Urinary bladder (tissue), 3 donors: ENCODE measurements at regions not wholly inside any gene's neighbourhood (a gene's known extent, or its start where the extent isn't known, plus 50 kb on each side); places are given as distances from the start of the nearest gene placed in this dataset.

Experiments
- DNase-seq: peaks from one replicate; pipeline ENCODE4 v3.0.0-alpha.2; 2015; ENCODE audit errors: extremely low spot score
- H3K27ac ChIP-seq: one replicate; pipeline ENCODE4 v1.5.1; 2013; ENCODE audit warnings: low read depth, mild to moderate bottlenecking, moderate library complexity
- H3K36me3 ChIP-seq: one replicate; pipeline ENCODE4 v1.6.1; 2013; ENCODE audit warnings: mild to moderate bottlenecking, moderate library complexity; ENCODE audit not compliant: insufficient read depth
- H3K4me1 ChIP-seq: one replicate; pipeline ENCODE4 v1.6.1; 2013; ENCODE audit warnings: mild to moderate bottlenecking, moderate library complexity; ENCODE audit not compliant: insufficient read depth
- H3K4me3 ChIP-seq: one replicate; pipeline ENCODE4 v1.5.1; 2013; ENCODE audit warnings: low read depth, low read length
- WGBS: extraction: QIAGEN DNeasy Blood & Tissue Kit; methylation state at CpG from one replicate; pipeline ENCODE4 v1.1.7; 2013; 5-methylcytosine and 5-hydroxymethylcytosine counted together
- donor health status: healthy with polysubstance abuse.
- donor health status: healthy.

DNA sequence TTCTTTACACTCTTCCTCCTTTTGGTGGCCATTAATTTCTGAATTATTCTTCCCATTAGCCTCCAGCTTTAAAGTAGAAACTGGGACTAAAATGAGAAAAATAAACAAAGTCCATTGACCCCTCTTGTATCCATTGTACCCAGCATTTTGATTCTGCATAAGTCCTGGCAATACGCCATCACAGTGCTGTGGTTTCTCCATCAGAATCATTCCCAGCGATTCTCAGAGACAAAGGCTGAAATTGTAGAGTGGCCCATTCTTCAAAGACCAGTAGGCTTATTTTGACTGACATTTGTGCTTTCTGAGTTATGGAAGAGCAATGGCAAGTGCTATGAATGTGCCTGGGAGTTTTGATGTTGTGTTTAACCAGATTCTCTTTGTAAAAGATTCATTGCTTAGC is 199.3 kb upstream of the GALNT5 start:
- DNase-seq = no peak
- no peak overlapping the region for H3K4me3 ChIP-seq
- 91% methylated on average over 2 of the region's 2 CpGs for WGBS
- no peak overlapping the region for H3K27ac ChIP-seq
- no peaks in the 10 kb centered on the region for H3K4me1 ChIP-seq
- H3K36me3 ChIP-seq = no peaks in the 10 kb centered on the region

DNA sequence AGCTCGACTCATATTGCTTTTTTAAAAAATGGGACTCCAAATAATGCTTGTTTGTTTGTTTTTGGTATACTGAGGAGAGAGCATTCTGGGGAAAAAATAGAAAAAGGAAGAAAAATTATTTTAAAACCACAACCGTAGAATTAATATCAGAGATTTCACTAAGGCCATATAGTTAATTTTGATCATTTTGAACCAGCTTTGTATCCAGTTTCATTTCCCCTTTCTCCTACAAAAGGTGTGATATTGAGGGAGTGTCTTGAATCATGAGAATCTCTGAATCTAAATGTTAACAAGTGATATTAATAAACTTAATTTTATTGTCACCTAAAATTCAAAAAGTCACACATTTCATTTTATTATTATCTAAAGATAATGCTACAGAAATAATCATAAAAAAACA is 198.5 kb upstream of the GALNT5 start:
- Histone ChIP-seq H3K27ac (no peak overlapping the region), H3K4me3 (no peak overlapping the region), H3K36me3 (no peaks in the 10 kb centered on the region), H3K4me1 (no peaks in the 10 kb centered on the region)
- no peak for DNase-seq
- 87% methylated on average over 2 of the region's 2 CpGs for WGBS

GRCh38 chr2:157061799-157062198 is 195.7 kb upstream of the GALNT5 start:
- no peak overlapping the region for H3K27ac ChIP-seq
- no peaks in the 10 kb centered on the region for H3K4me1 ChIP-seq
- DNase-seq = no peak
- WGBS = 65% methylated on average over 2 of the region's 2 CpGs
- no peak overlapping the region for H3K4me3 ChIP-seq
- no peaks in the 10 kb centered on the region for H3K36me3 ChIP-seq

DNA sequence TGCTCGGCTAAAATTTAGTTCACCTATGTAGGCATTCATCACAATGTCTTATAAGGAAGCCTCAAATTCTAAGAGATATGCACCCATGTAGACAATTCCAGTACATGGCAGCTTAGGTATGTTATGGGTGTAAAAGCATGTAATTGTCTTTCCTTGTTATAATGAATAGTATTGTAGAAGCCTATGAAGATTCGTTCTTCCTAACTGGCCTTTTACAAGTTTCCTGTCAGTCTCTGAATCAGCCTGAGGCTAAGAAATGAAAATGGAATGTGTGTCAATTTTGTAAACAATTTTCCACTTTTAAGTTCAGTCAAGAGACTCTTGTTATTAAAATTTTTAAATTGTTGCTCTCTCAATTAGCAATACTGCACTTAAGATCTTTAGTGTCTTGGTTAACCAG is 189.9 kb upstream of the GALNT5 start:
- 60% methylated on average over 2 of the region's 2 CpGs for WGBS
- no peak for DNase-seq
- no peaks in the 10 kb centered on the region for H3K36me3 ChIP-seq
- no peak overlapping the region for H3K27ac ChIP-seq
- no peaks in the 10 kb centered on the region for H3K4me1 ChIP-seq
- no peak overlapping the region for H3K4me3 ChIP-seq

- H3K4me1 ChIP-seq = no peaks in the 10 kb centered on the region
- H3K27ac ChIP-seq = no peak overlapping the region
- no peak overlapping the region for H3K4me3 ChIP-seq
- H3K36me3 ChIP-seq = no peaks in the 10 kb centered on the region
- no peak for DNase-seq
- WGBS = 75% methylated on average over 1 of the region's 1 CpG
Measured at GRCh38 chr2:157068237-157068636, 189.3 kb upstream of the GALNT5 start.

DNA sequence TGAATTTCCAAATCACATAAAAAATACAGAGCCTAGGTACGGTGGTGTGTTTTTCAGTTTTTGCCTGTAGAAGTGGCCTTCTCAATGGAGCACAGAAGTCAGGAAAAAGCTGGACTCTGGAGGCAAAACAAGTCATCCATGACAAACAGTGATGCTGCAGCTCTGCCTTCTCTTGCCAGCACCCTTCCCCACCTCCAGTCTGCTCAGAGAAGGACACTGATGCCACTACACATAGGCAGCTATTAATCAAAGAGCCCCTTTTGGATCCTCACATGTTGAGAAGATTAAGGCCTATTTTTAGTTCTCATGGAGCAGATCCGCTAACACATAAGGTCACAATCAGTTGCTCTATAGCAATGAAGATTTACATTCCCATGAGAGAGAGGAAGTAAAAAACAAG is 181.6 kb upstream of the GALNT5 start:
- Histone ChIP-seq H3K4me3 (no peak overlapping the region), H3K36me3 (no peaks in the 10 kb centered on the region), H3K27ac (no peak overlapping the region), H3K4me1 (no peaks in the 10 kb centered on the region)
- no peak for DNase-seq
- WGBS = 68% methylated on average over 2 of the region's 2 CpGs

GRCh38 chr2:157076526-157077161 is 180.9 kb upstream of the GALNT5 start:
- Histone ChIP-seq H3K27ac (no peak overlapping the region), H3K36me3 (no peaks in the 10 kb centered on the region), H3K4me3 (no peak overlapping the region), H3K4me1 (no peaks in the 10 kb centered on the region)
- no peak for DNase-seq
- 74% methylated on average over 3 of the region's 3 CpGs for WGBS

DNA sequence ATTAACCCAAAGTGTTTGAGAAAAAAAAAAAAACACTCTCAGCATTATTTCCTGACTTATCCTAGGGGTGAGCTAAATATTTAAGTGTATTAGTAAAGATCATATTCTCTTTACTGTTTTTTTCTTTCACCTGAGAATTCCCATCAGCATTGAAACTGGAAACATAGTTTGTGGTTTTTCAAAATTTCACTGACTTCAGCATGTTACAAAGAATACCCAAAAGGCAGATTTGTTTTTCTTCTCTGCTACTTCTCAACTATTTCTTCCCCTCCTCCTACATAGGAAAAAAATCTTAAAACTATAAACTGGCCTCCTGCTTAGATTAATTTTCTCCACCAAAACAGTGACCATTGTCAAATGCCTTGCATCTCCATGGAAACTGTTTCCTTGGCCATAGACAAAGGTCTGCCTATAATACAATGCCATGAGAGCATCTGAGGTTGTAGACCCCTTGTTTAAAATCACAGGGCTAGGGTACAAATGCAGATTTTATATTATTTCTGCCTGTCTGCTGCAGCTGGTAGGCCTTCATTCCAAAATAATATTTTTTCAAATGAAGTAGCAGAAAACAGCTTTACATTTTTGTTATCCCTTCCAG is 179.7 kb upstream of the GALNT5 start:
- no peak for DNase-seq
- Histone ChIP-seq H3K36me3 (no peaks in the 10 kb centered on the region), H3K4me3 (no peak overlapping the region), H3K4me1 (no peaks in the 10 kb centered on the region), H3K27ac (no peak overlapping the region)

- Histone ChIP-seq H3K36me3 (no peaks in the 10 kb centered on the region), H3K4me1 (no peaks in the 10 kb centered on the region), H3K4me3 (no peak overlapping the region), H3K27ac (no peak overlapping the region)
- DNase-seq = no peak
Measured at GRCh38 chr2:157082950-157083349, 174.6 kb upstream of the GALNT5 start.

GRCh38 chr2:157085522-157085921 is 172.0 kb upstream of the GALNT5 start:
- H3K4me1 ChIP-seq = no peaks in the 10 kb centered on the region
- 82% methylated on average over 1 of the region's 1 CpG for WGBS
- H3K36me3 ChIP-seq = no peaks in the 10 kb centered on the region
- no peak for DNase-seq
- no peak overlapping the region for H3K27ac ChIP-seq
- H3K4me3 ChIP-seq = no peak overlapping the region

DNA sequence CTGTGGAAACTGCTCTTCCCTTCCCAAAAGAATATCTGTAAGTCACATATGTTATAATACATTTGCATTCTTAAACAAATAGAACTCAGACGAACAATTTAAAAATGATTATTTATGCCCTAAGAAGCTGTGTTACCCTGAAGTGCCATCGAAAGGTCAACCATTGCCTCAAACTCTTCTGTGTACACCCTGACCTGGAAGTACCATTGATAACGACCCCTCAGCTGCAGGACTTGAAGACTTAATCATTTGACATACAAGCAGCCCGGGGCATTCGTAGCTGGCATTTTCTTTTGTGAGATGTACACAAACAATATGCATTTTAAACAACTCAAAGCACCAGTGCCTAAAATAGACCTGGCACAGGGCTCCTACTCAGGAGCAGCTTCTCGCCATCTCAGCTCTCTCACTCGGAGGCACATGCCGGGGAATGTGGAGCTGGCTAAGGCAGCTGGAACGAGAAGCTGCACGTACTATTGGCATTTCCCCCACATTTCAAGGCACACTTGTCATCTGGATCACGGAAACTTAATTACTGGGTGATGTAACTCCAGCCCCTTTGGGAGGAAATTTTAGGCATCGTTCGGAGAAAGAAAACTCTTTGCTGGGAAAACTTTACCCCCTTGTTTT is 170.0 kb upstream of the GALNT5 start:
- WGBS = 67% methylated on average over 13 of the region's 13 CpGs
- Histone ChIP-seq H3K4me1 (no peaks in the 10 kb centered on the region), H3K36me3 (no peaks in the 10 kb centered on the region), H3K27ac (no peak overlapping the region), H3K4me3 (no peak overlapping the region)
- no peak for DNase-seq

DNA sequence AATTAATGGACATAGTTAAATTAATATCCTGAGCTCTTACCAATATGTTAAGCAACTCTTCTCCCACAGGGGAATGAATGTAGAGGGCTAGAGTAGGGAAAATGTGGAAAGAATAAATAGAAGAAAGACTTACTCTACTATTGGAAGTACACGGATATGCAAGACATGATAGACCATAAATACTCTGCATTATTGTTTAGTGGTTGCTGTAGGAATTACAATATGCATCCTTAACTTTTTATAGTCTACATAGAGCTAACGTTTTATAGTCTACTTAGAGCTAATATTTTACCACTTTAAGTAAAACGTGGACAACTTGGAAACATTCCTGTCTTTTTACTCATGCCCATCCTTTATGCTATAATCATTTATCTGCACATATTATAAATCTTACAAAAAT is 163.8 kb upstream of the GALNT5 start:
- DNase-seq = no peak

DNA sequence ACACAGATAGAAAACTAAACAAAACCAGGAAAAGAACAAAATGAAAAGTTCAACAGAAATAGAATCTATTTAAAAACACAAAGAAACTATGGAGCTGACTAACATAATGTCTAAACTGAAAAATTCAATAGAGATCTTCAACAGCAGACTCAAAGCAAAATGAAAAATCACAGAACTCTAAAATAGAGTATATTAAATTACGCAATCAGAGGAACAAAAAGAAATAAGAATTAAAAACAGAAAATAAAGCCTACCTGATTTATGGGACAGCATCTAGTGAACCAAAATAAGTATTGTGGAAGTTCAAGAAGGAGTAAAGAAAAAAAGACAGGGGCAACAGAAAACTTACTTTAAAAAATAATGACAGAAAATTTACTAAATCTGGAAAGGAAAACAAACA is 152.1 kb upstream of the GALNT5 start:
- 93% methylated on average over 1 of the region's 1 CpG for WGBS
- no peak for DNase-seq
- Histone ChIP-seq H3K4me1 (no peaks in the 10 kb centered on the region), H3K4me3 (no peak overlapping the region), H3K36me3 (no peaks in the 10 kb centered on the region), H3K27ac (no peak overlapping the region)

More for the DNA sequence above, 163.8 kb upstream of the GALNT5 start:
- H3K36me3 ChIP-seq = no peaks in the 10 kb centered on the region
- H3K4me3 ChIP-seq = no peak overlapping the region
- 22% methylated on average over 3 of the region's 3 CpGs for WGBS
- H3K27ac ChIP-seq = no peak overlapping the region
- no peaks in the 10 kb centered on the region for H3K4me1 ChIP-seq

GRCh38 chr2:157106950-157107349 is 150.6 kb upstream of the GALNT5 start:
- Histone ChIP-seq H3K4me1 (no peaks in the 10 kb centered on the region), H3K36me3 (no peaks in the 10 kb centered on the region), H3K4me3 (no peak overlapping the region), H3K27ac (no peak overlapping the region)
- DNase-seq = no peak
- WGBS = 92% methylated on average over 1 of the region's 1 CpG
